ENCODE measurements at regions not wholly inside any gene's neighbourhood (a gene's known extent, or its start where the extent isn't known, plus 50 kb on each side); places are given as distances from the start of the nearest gene placed in this dataset.
"Not testable (repeated sequence)": the region's sequence is repeated elsewhere in the genome, so short reads cannot be mapped to it uniquely, and the experiment has no call there.

DNA sequence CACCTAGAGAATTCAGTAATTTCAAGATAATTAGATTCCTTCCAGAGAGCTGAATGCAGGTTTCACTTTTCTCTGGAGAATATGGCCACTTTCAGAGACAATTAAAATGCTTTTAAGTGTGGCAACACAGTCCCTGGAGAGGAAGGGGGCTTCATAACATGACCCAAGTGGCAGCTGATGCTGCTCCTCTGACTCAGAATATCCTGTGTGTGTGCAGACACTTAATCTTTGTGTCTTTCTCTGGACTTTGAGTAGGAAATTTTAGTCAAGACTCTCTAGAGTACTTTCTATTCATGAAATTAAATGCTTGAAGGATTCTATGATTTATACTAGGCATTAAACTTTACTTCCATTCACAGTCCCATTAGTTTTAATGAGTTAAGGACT lies 64.1 kb upstream of the CDC42EP3 start:
- TF ChIP-seq, protein P1, sequence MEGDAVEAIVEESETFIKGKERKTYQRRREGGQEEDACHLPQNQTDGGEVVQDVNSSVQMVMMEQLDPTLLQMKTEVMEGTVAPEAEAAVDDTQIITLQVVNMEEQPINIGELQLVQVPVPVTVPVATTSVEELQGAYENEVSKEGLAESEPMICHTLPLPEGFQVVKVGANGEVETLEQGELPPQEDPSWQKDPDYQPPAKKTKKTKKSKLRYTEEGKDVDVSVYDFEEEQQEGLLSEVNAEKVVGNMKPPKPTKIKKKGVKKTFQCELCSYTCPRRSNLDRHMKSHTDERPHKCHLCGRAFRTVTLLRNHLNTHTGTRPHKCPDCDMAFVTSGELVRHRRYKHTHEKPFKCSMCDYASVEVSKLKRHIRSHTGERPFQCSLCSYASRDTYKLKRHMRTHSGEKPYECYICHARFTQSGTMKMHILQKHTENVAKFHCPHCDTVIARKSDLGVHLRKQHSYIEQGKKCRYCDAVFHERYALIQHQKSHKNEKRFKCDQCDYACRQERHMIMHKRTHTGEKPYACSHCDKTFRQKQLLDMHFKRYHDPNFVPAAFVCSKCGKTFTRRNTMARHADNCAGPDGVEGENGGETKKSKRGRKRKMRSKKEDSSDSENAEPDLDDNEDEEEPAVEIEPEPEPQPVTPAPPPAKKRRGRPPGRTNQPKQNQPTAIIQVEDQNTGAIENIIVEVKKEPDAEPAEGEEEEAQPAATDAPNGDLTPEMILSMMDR (conservative IDR thresholded peaks at IDR 0.05; ENCODE audit: low read depth, low read length): not testable (repeated sequence)
- TF ChIP-seq EZH2 (IDR thresholded peaks at IDR 0.05; ENCODE audit: borderline replicate concordance, low read depth, low read length, poor library complexity, severe bottlenecking): not testable (repeated sequence)

Data from A673 (cell line).